Fibroblast of the conjunctiva (primary cell): ENCODE measurements at regions not wholly inside any gene's neighbourhood (a gene's known extent, or its start where the extent isn't known, plus 50 kb on each side); places are given as distances from the start of the nearest gene placed in this dataset.
"Not testable (repeated sequence)": the region's sequence is repeated elsewhere in the genome, so short reads cannot be mapped to it uniquely, and the experiment has no call there.

Source experiments
- DNase-seq: peaks from one replicate; pipeline ENCODE4 v3.0.0-alpha.2; 2010; ENCODE audit warnings: low read depth

- no peak for DNase-seq
These were observed 923.9 kb downstream of the CDH18 start for GRCh38 chr5:19064094-19064493.

- no peak for DNase-seq
These were observed 920.3 kb downstream of the CDH18 start for GRCh38 chr5:19067741-19068140.

GRCh38 chr5:19098434-19098833 lies 889.6 kb downstream of the CDH18 start:
- DNase-seq, result no peak

- DNase-seq, result no peak
These were observed 888.8 kb downstream of the CDH18 start for GRCh38 chr5:19099195-19099594.

GRCh38 chr5:19104948-19105347 lies 883.1 kb downstream of the CDH18 start:
- no peak for DNase-seq

GRCh38 chr5:19122923-19123322 lies 865.1 kb downstream of the CDH18 start:
- DNase-seq, result no peak

- no peak for DNase-seq
These were observed 861.9 kb downstream of the CDH18 start for GRCh38 chr5:19125956-19126713.

DNA sequence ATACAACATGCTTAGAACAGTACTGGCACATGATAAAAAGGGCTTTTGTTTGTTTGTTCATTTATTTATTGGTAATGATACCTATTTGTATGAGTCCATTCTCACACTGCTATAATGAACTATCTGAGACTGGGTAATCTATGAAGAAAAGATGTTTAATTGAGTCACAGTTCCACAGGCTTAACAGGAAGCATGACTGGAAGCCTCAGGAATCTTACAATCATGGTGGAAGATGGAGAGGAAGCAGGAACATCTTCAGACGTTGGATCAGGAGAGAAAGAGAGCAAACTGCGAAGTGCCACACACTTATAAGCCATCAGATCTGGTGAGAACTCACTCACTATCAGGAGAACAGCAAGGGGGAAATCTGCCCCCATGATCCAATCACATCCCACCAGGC lies 847.7 kb downstream of the CDH18 start:
- no peak for DNase-seq

- not testable (repeated sequence) for DNase-seq
These were observed 846.0 kb downstream of the CDH18 start for GRCh38 chr5:19141937-19142524.

- DNase-seq, result not testable (repeated sequence)
These were observed 845.1 kb downstream of the CDH18 start for GRCh38 chr5:19142713-19143414.

DNA sequence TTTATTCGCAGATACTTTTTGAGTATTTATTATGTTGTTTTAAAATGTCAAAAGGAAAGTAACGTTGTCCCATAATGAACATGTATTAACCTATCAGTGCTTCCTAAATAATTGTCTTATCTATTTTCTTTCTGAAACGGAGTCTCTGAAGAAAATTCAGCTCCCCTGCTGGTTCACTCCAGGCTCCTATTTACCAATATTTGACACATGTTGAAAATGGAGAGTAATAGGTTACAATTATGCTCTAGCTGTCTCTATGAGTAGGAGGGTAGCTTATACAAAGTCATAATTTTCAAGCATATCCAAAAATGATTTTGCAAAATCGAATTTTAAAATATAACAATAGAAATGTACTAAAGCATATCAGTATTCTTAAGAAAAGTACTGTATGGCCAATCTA lies 844.1 kb downstream of the CDH18 start:
- no peak for DNase-seq

DNA sequence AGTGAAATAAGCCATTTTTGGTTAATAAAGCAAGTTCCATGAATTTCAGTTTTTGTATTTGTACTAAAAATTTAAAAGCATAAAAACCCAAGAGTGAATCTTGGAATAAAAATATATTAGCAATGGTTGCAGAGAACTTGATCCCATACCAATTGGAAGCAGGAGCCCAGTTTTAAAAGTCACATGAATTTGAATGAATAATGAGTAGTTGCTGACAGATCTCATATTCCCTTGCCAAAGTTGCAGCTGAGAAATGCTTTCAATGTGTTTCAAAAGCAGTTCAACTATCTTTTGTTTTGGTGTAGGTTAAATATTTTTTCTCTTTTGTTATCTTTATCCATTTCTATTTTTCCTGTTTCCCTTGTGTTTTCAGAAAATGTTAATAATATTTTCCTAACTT lies 818.6 kb downstream of the CDH18 start:
- DNase-seq, result no peak

GRCh38 chr5:19172926-19173470 lies 815.0 kb downstream of the CDH18 start:
- no peak for DNase-seq

GRCh38 chr5:19175776-19176570 lies 812.0 kb downstream of the CDH18 start:
- no peak for DNase-seq

GRCh38 chr5:19179571-19179970 lies 808.4 kb downstream of the CDH18 start:
- no peak for DNase-seq

DNA sequence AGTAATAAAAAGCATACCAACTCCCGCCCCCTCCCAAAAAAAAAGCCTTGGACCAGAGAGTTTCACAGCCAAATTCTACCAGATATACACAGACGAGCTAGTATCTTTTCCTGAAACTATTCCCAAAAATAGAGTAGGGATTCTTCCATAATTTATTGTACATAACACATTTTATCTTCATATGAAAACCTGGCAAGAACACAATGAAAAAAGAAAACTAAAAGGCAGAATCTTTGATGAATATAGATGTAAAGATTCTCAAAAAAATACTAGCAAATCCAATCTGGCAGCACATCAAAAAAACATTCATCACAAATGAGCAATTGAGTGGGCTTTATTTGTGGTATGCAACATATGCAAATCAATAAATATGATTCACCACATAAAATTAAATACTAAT lies 798.8 kb downstream of the CDH18 start:
- DNase-seq, result no peak

DNA sequence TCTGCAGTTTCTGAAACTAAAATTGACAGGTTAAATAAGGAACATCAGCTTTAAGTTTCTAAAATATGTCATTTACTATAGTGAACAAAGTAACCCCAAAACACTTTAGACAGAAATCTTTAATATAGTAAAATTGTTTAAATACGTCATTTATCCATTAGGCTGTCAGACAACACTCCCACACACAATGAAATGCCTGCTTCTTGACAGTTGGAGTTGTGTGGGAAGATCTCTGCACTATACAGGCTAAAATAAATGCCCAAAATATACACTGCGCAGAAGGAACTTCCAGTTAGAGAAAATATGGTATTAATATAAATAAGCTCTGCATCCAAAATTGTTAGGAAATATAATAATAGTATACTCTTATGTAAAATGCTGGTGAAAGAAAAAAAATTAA lies 794.4 kb downstream of the CDH18 start:
- no peak for DNase-seq

- DNase-seq, result no peak
These were observed 791.4 kb downstream of the CDH18 start for GRCh38 chr5:19196631-19197030.

DNA sequence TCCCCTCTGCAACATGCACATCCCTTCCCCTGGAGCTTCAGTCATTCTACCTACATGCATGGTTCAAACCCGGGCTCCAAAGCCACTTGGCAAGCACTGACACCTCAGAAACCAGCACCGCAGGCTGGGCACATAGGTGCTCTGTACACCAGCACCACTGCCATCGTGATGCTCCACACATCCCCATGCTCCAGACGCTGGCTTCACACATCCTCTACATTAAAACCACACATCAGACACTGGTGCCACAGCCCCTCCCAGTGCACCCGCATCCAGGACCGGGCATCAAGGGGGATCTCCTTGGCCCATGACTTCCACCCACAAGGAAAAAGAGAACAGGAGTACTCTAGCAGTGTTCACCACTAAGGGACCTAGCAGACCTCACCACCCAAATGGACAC lies 787.7 kb downstream of the CDH18 start:
- no peak for DNase-seq

DNA sequence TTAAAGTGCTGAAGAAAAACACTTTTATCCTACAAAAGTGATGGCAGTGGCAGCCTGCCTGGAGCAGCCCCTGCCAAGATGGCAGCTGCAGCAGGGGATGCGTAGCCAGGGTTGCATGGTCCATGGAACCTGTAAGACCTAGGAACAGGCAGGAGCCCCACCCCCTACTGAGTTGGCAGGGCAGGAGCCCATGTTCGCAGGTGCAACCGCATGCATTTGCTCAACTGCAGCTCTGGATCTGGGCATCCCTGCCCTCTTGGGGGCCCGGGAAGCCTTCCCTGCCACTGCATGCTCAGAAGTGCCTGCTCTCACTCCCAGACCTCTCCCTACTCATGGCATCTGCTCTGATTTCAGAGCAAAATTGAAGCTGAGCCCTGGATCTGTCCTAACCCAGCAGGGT lies 779.6 kb downstream of the CDH18 start:
- no peak for DNase-seq

- DNase-seq, result no peak
These were observed 777.1 kb downstream of the CDH18 start for GRCh38 chr5:19210886-19211285.

DNA sequence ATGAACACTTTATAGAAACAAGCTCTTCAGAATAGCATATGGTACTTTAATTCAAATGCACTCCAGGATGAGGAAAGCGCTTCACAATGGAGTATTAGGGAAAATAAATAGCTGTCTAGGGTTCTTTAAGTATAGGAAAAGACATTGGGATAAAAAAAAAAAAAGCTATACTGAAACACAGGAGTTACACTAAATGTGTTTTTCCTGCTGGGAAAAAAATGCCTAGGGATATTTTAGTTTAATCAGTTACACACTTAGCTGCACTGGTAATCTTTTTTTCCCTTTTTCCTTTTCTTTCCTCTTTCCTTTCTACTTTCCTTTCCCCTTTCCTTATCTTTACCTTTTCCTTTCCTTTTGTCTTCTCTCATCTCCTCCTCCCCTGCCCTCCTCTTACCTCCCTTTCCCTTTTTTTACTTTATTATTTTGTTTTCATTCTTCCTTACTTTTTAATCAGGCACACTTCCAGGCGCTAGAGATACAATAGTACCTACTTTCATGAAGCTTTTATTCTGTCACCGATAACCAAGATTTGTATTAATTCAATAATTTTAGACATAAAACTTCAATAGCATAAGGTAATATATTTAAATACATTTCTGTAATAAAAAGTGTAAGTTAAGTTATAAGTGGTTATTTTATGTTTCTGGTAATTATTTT lies 758.7 kb downstream of the CDH18 start:
- DNase-seq, result no peak
